Vagina (tissue), 2 donors: ENCODE measurements at regions not wholly inside any gene's neighbourhood (a gene's known extent, or its start where the extent isn't known, plus 50 kb on each side); places are given as distances from the start of the nearest gene placed in this dataset.

Source experiments
- POLR2A ChIP-seq, 2 donors: fragments of 450-650 bp; IDR thresholded peaks; one replicate each; pipeline ENCODE4 v1.6.1; 2017; ENCODE audit warnings: antibody characterized with exemption in 2 of 2, mild to moderate bottlenecking in 2 of 2, moderate library complexity in 2 of 2
- POLR2AphosphoS5 ChIP-seq, 2 donors: sonication (generic); formaldehyde crosslinking; IDR thresholded peaks; one replicate each; pipeline ENCODE4 v1.9.0; 2017; ENCODE audit warnings: antibody characterized with exemption in 2 of 2, mild to moderate bottlenecking in 2 of 2, low read depth in 1 of 2; ENCODE audit not compliant: insufficient read depth in 1 of 2
- TF ChIP-seq, protein P1 (sequence below), 3 experiments: fragments of 450-650 bp in 2 of 3; fragments of 200-600 bp in 1 of 3; sonication (generic) in 1 of 3; IDR thresholded peaks; one replicate each; pipeline ENCODE4 v1.5.1; 2017 to 2019; ENCODE audit warnings: antibody characterized with exemption in 3 of 3, mild to moderate bottlenecking in 2 of 3, moderate library complexity in 2 of 3

DNA sequence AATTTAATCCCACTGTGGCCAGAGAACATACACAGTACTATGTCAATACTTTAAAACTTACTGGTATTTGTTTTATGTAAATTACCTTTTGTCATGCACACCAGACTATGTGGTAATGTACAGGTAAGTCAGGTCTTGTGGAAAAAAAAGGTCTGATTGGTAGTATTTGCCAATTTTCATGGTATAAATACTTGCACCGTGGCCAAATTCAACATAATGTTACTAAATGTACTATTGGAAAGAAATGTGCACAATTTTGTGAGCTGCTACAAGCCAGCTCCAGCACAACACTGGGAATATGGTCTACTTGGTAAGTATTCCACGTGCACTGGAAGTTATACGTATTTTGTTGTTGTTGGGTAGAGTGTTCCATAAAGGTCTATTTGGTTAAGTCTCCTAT, 392.5 kb downstream of the RPS24 start:
- TF ChIP-seq POLR2A (IDR thresholded peaks at IDR 0.05) (no peak), POLR2AphosphoS5 (IDR thresholded peaks at IDR 0.05; ENCODE audit: insufficient read depth in 1 of 2, low read depth in 1 of 2) (no peak)
- TF ChIP-seq, protein P1, sequence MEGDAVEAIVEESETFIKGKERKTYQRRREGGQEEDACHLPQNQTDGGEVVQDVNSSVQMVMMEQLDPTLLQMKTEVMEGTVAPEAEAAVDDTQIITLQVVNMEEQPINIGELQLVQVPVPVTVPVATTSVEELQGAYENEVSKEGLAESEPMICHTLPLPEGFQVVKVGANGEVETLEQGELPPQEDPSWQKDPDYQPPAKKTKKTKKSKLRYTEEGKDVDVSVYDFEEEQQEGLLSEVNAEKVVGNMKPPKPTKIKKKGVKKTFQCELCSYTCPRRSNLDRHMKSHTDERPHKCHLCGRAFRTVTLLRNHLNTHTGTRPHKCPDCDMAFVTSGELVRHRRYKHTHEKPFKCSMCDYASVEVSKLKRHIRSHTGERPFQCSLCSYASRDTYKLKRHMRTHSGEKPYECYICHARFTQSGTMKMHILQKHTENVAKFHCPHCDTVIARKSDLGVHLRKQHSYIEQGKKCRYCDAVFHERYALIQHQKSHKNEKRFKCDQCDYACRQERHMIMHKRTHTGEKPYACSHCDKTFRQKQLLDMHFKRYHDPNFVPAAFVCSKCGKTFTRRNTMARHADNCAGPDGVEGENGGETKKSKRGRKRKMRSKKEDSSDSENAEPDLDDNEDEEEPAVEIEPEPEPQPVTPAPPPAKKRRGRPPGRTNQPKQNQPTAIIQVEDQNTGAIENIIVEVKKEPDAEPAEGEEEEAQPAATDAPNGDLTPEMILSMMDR (IDR thresholded peaks at IDR 0.05), result no peak
